Panc1 (cell line): ENCODE measurements at regions not wholly inside any gene's neighbourhood (a gene's known extent, or its start where the extent isn't known, plus 50 kb on each side); places are given as distances from the start of the nearest gene placed in this dataset.

Experiments used
- ATAC-seq: fragments of 200-7000 bp; cut with Tn5 transposase; 2 replicates; pipeline ENCODE4 v1.9.1; 2020; ENCODE audit warnings: mild to moderate bottlenecking, moderate library complexity
- BruUV-seq: library from RNA; stranded (reverse); fragments of 400-500 nt; replicated peaks from 2 replicates; lab custom pipeline; 2021; lab: Mats Ljungman, UMichigan
- CTCF ChIA-PET: fragments of 300-600 bp; sonication (Branson Sonifier 250); formaldehyde crosslinking; loops from one replicate; lab custom pipeline; 2022; ENCODE audit warnings: antibody characterized with exemption; lab: Charles Lee
- POLR2A ChIA-PET: fragments of 300-600 bp; sonication (Branson Sonifier 250); formaldehyde crosslinking; loops from one replicate; lab custom pipeline; 2022; ENCODE audit warnings: antibody characterized with exemption; lab: Charles Lee
- DNase-seq: peaks from one replicate; pipeline ENCODE4 v3.0.0-alpha.2; 2010; ENCODE audit warnings: low read depth, low spot score
- H3K27ac ChIP-seq: 2 replicates; pipeline ENCODE4 v1.5.1; 2011; ENCODE audit warnings: mild to moderate bottlenecking, low read length, inconsistent platforms
- H3K27me3 ChIP-seq: fragments of 200-500 bp; sonication (Bioruptor generic); 2 replicates; pipeline ENCODE4 v1.6.0; 2014; ENCODE audit warnings: low read length, inconsistent platforms; ENCODE audit not compliant: control insufficient read depth, insufficient read depth
- H3K36me3 ChIP-seq: fragments of 200-500 bp; sonication (Bioruptor generic); 2 replicates; pipeline ENCODE4 v1.5.1; 2014; ENCODE audit warnings: inconsistent platforms, mild to moderate bottlenecking, low read length, moderate library complexity; ENCODE audit not compliant: control insufficient read depth, insufficient read depth
- H3K4me1 ChIP-seq: 2 replicates; pipeline ENCODE4 v1.5.1; 2011; ENCODE audit warnings: inconsistent platforms, mild to moderate bottlenecking, low read length, moderate library complexity; ENCODE audit not compliant: control insufficient read depth, insufficient read depth
- H3K4me3 ChIP-seq, 2 experiments: 2 replicates each; pipeline ENCODE4 v1.5.1; 2011 to 2012; ENCODE audit warnings: low read depth in 2 of 2, low read length in 2 of 2, mild to moderate bottlenecking in 2 of 2, inconsistent platforms in 1 of 2, moderate library complexity in 1 of 2
- H3K9me3 ChIP-seq: fragments of 200-500 bp; sonication (Bioruptor generic); 2 replicates; pipeline ENCODE4 v1.5.1; 2014; ENCODE audit warnings: low read depth, mild to moderate bottlenecking, inconsistent platforms, low read length, moderate library complexity; ENCODE audit not compliant: control insufficient read depth, insufficient read depth
- CTCF ChIP-seq: fragments of 450-650 bp; IDR thresholded peaks from 2 replicates; pipeline ENCODE4 v1.5.1; 2017; ENCODE audit warnings: mild to moderate bottlenecking
- POLR2AphosphoS5 ChIP-seq: IDR thresholded peaks from 2 replicates; pipeline ENCODE4 v1.6.1; 2012; ENCODE audit warnings: mild to moderate bottlenecking, low read depth, low read length, moderate library complexity
- SIN3A ChIP-seq: IDR thresholded peaks from 2 replicates; pipeline ENCODE4 v1.6.1; 2012; ENCODE audit warnings: low read depth, mild to moderate bottlenecking, low read length, moderate library complexity, borderline replicate concordance; ENCODE audit not compliant: insufficient read depth
- TCF7L2 ChIP-seq: IDR thresholded peaks from 2 replicates; pipeline ENCODE4 v1.6.1; 2011; ENCODE audit warnings: mild to moderate bottlenecking, low read depth, low read length, inconsistent platforms
- in situ Hi-C: cut with HindIII; loops from 2 replicates; pipeline ENCODE4 v1.10.0; 2016; ENCODE audit warnings: low sequenced_read_pairs, low pct_unique_long_range_greater_than_20kb
- intact Hi-C: fragments of 100-400 bp; cut with micrococcal nuclease; formaldehyde crosslinking; loops from one replicate; pipeline ENCODE4 v1.10.0; 2022; ENCODE audit not compliant: unreplicated experiment
- TF ChIP-seq, protein P1 (sequence below), 2 experiments: IDR thresholded peaks; 2 replicates each; pipeline ENCODE4 v1.6.1; 2011 to 2012; ENCODE audit warnings: low read depth in 2 of 2, control low read depth in 1 of 2, low read length in 1 of 2, mild to moderate bottlenecking in 1 of 2, moderate library complexity in 1 of 2; ENCODE audit not compliant: insufficient read depth in 1 of 2

GRCh38 chr16:86960266-86960665, 356.9 kb downstream of the C16orf95 start:
- no peaks in the 10 kb centered on the region for H3K4me1 ChIP-seq
- ChIA-PET POLR2A (interaction anchor here (0.6 kb wide), 1 partner anchor 345 kb away, joined by 4 read pairs; no protein-coding TSS in a partner anchor), CTCF (interaction anchor here (0.6 to 0.7 kb wide), 2 partner anchors 146 to 399 kb away, joined by 3 read pairs; no protein-coding TSS in a partner anchor)
- ATAC-seq = peak; percentile 45; the same call in 1 of the 2 replicates
- in situ Hi-C loops = no loop called here
- no peaks in the 10 kb centered on the region for H3K36me3 ChIP-seq
- intact Hi-C loops = no loop called here
- no peak overlapping the region for H3K27ac ChIP-seq
- TF ChIP-seq SIN3A (no peak), POLR2AphosphoS5 (no peak), TCF7L2 (no peak), CTCF (no peak)
- TF ChIP-seq, protein P1, sequence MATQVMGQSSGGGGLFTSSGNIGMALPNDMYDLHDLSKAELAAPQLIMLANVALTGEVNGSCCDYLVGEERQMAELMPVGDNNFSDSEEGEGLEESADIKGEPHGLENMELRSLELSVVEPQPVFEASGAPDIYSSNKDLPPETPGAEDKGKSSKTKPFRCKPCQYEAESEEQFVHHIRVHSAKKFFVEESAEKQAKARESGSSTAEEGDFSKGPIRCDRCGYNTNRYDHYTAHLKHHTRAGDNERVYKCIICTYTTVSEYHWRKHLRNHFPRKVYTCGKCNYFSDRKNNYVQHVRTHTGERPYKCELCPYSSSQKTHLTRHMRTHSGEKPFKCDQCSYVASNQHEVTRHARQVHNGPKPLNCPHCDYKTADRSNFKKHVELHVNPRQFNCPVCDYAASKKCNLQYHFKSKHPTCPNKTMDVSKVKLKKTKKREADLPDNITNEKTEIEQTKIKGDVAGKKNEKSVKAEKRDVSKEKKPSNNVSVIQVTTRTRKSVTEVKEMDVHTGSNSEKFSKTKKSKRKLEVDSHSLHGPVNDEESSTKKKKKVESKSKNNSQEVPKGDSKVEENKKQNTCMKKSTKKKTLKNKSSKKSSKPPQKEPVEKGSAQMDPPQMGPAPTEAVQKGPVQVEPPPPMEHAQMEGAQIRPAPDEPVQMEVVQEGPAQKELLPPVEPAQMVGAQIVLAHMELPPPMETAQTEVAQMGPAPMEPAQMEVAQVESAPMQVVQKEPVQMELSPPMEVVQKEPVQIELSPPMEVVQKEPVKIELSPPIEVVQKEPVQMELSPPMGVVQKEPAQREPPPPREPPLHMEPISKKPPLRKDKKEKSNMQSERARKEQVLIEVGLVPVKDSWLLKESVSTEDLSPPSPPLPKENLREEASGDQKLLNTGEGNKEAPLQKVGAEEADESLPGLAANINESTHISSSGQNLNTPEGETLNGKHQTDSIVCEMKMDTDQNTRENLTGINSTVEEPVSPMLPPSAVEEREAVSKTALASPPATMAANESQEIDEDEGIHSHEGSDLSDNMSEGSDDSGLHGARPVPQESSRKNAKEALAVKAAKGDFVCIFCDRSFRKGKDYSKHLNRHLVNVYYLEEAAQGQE (IDR thresholded peaks at IDR 0.05; ENCODE audit: insufficient read depth in 1 of 2, low read depth in 2 of 2, low read length in 1 of 2) = no peak
- no peak for DNase-seq
- H3K4me3 ChIP-seq = no peak overlapping the region
- no peaks in the 10 kb centered on the region for H3K27me3 ChIP-seq
- BruUV-seq = no TSS peak
- H3K9me3 ChIP-seq = no peaks in the 10 kb centered on the region

DNA sequence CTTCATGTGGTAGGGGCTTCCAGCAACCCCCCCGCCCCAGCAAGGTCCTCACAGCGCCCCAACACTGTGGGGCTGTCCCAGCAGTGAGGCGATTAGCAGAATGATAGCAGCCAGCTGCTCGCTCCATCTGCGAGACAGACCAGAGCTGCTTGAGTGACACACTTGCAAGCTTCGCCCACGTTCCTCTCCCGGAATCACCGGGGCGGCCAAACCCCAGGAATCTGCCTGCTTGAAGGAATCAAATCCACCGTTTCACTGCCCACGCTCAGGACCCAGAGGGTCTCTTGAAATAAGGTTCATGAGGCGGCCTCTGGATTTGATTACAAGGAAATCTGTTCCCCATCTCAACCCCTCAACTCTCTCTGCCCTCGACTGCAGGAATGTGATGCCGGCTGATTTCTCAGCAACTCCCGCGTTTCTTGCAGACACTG, 356.0 kb downstream of the C16orf95 start:
- no peaks in the 10 kb centered on the region for H3K36me3 ChIP-seq
- POLR2A ChIA-PET = no interaction called here
- H3K27me3 ChIP-seq = no peaks in the 10 kb centered on the region
- no peaks in the 10 kb centered on the region for H3K9me3 ChIP-seq
- intact Hi-C loops = no loop called here
- H3K4me1 ChIP-seq = no peaks in the 10 kb centered on the region
- CTCF ChIA-PET = no interaction called here
- no TSS peak for BruUV-seq
- no peak overlapping the region for H3K27ac ChIP-seq
- in situ Hi-C loops = no loop called here
- no peak overlapping the region for H3K4me3 ChIP-seq
- DNase-seq (no peak), ATAC-seq (no peak)
- TF ChIP-seq SIN3A (no peak), POLR2AphosphoS5 (no peak)

DNA sequence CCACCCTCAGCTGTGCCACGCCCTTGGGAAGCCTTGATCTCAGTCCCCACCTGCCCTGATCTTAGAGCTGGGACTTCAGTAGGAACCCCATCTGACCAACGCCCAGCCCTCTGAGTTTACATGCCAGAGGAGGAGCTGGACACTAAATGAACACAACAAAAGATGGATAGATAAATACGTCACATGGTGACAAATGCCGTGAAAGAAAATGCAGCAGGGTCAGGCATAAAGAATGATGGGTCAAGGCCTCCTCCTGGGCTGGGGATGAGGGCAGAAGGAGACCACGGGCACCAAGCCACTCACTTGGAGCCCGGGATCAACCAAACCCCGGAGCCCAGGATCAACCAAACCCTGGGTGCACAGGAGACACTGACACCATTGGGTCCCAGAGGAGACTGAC, 354.9 kb downstream of the C16orf95 start:
- in situ Hi-C loops = no loop called here
- H3K9me3 ChIP-seq = no peaks in the 10 kb centered on the region
- H3K27me3 ChIP-seq = no peaks in the 10 kb centered on the region
- CTCF ChIA-PET = interaction anchor here (0.6 kb wide), 1 partner anchor 55 kb away, joined by 4 read pairs; no protein-coding TSS in a partner anchor
- ATAC-seq (no peak), DNase-seq (no peak)
- no peak for TF ChIP-seq CTCF
- no peak for TF ChIP-seq TCF7L2
- TF ChIP-seq, protein P1 (IDR thresholded peaks at IDR 0.05; ENCODE audit: insufficient read depth in 1 of 2, low read depth in 2 of 2, low read length in 1 of 2) = no peak
- TF ChIP-seq POLR2AphosphoS5 = no peak
- TF ChIP-seq SIN3A = no peak
- H3K27ac ChIP-seq = no peak overlapping the region
- H3K4me3 ChIP-seq = no peak overlapping the region
- H3K4me1 ChIP-seq = no peaks in the 10 kb centered on the region
- POLR2A ChIA-PET = no interaction called here
- intact Hi-C loops = no loop called here
- BruUV-seq = no TSS peak
- no peaks in the 10 kb centered on the region for H3K36me3 ChIP-seq
